B cell (primary cell): ENCODE measurements at regions not wholly inside any gene's neighbourhood (a gene's known extent, or its start where the extent isn't known, plus 50 kb on each side); places are given as distances from the start of the nearest gene placed in this dataset.

Source experiments
- ATAC-seq: fragments of 200-7000 bp; cut with Tn5 transposase; one replicate; pipeline ENCODE4 v1.10.0; 2021; ENCODE audit warnings: low read depth, mild to moderate bottlenecking, moderate number of reproducible peaks, moderate library complexity
- CTCF ChIA-PET: fragments of 350-600 bp; sonication (Branson Sonifier 250); formaldehyde crosslinking; loops from one replicate; lab custom pipeline; 2021; ENCODE audit warnings: antibody characterized with exemption, inconsistent platforms; lab: Charles Lee
- POLR2A ChIA-PET: fragments of 350-600 bp; sonication (Branson Sonifier 250); formaldehyde crosslinking; loops from one replicate; lab custom pipeline; 2021; ENCODE audit warnings: antibody characterized with exemption; lab: Charles Lee
- DNase-seq: peaks from one replicate; pipeline ENCODE4 v3.0.0; 2013
- H2AFZ ChIP-seq: 2 replicates; pipeline ENCODE4 v1.6.1; 2012; ENCODE audit warnings: mild to moderate bottlenecking, low read depth, low read length; ENCODE audit not compliant: insufficient read depth, poor library complexity, severe bottlenecking
- H3K27ac ChIP-seq, 2 donors: 1 replicate in 1 of 2; 2 replicates in 1 of 2; pipeline ENCODE4 v1.5.1; 2012 to 2013; ENCODE audit warnings: low read length in 2 of 2, mild to moderate bottlenecking in 2 of 2, moderate library complexity in 1 of 2
- H3K27me3 ChIP-seq, 4 experiments: fragments of 200-600 bp in 1 of 4; sonication (generic) in 1 of 4; replicated peaks in 1 of 4; 1 replicate in 2 of 4; 2 replicates in 2 of 4; pipeline versions ENCODE4 v1.6.1 to v1.7.0; 2013 to 2016; ENCODE audit warnings: low read length in 3 of 4, mild to moderate bottlenecking in 2 of 4, mixed read lengths in 1 of 4, moderate library complexity in 1 of 4; ENCODE audit not compliant: insufficient read depth in 4 of 4, control insufficient read depth in 3 of 4; ENCODE audit errors: control extremely low read depth in 1 of 4
- H3K36me3 ChIP-seq, 2 experiments: replicated peaks in 1 of 2; 1 replicate in 1 of 2; 2 replicates in 1 of 2; pipeline versions ENCODE4 v1.6.1 to v1.7.1; 2013; ENCODE audit warnings: low read length in 1 of 2; ENCODE audit not compliant: insufficient read depth in 2 of 2, control insufficient read depth in 1 of 2; ENCODE audit errors: control extremely low read depth in 1 of 2, extremely low read depth in 1 of 2
- H3K4me1 ChIP-seq, 2 donors: fragments of 200-600 bp in 1 of 2; sonication (generic) in 1 of 2; 1 replicate in 1 of 2; 2 replicates in 1 of 2; pipeline versions ENCODE4 v1.5.1 to v1.6.1; 2013 to 2017; ENCODE audit warnings: low read length in 2 of 2; ENCODE audit not compliant: control insufficient read depth in 2 of 2, insufficient read depth in 2 of 2
- H3K4me2 ChIP-seq: replicated peaks from 2 replicates; pipeline ENCODE3; 2012; ENCODE audit warnings: mild to moderate bottlenecking, low read depth, low read length; ENCODE audit not compliant: poor library complexity, severe bottlenecking
- H3K4me3 ChIP-seq, 5 experiments: fragments of 200-600 bp in 1 of 5; sonication (generic) in 1 of 5; 1 replicate in 3 of 5; 2 replicates in 2 of 5; pipeline versions ENCODE4 v1.5.1 to v1.7.0; 2011 to 2016; ENCODE audit warnings: low read length in 4 of 5, mild to moderate bottlenecking in 4 of 5, low read depth in 2 of 5, control low read depth in 1 of 5, moderate library complexity in 1 of 5; ENCODE audit not compliant: insufficient read depth in 1 of 5; ENCODE audit errors: control extremely low read depth in 1 of 5, extremely low read depth in 1 of 5
- H3K79me2 ChIP-seq: fragments of 200-600 bp; sonication (generic); one replicate; pipeline ENCODE4 v1.6.0; 2016; ENCODE audit warnings: low read length; ENCODE audit not compliant: control insufficient read depth, insufficient read depth
- H3K9ac ChIP-seq: fragments of 200-600 bp; sonication (generic); 2 replicates; pipeline ENCODE4 v1.6.1; 2017; ENCODE audit warnings: mild to moderate bottlenecking, low read length, moderate library complexity
- H3K9me3 ChIP-seq, 3 donors: one replicate each; pipeline versions ENCODE4 v1.6.1 to v1.7.1; 2013; ENCODE audit warnings: low read length in 2 of 3; ENCODE audit not compliant: control insufficient read depth in 2 of 3, insufficient read depth in 1 of 3; ENCODE audit errors: control extremely low read depth in 1 of 3
- H4K20me1 ChIP-seq: 2 replicates; pipeline ENCODE4 v1.6.0; 2012; ENCODE audit warnings: mild to moderate bottlenecking, low read length; ENCODE audit not compliant: insufficient read depth, control insufficient read depth, poor library complexity, severe bottlenecking
- H3K27ac Mint-ChIP-seq: one replicate; pipeline ENCODE4 v1.8.0; 2021; ENCODE audit warnings: mixed read lengths
- H3K27me3 Mint-ChIP-seq: one replicate; pipeline ENCODE4 v1.8.0; 2021; ENCODE audit warnings: mixed read lengths
- H3K4me1 Mint-ChIP-seq: one replicate; pipeline ENCODE4 v1.8.0; 2021; ENCODE audit warnings: mixed read lengths
- H3K4me3 Mint-ChIP-seq: one replicate; pipeline ENCODE4 v1.8.0; 2021; ENCODE audit warnings: mixed read lengths
- H3K9me3 Mint-ChIP-seq: one replicate; pipeline ENCODE4 v1.8.0; 2022; ENCODE audit warnings: mixed read lengths; ENCODE audit not compliant: insufficient read depth
- CTCF ChIP-seq: fragments of 200-600 bp; IDR thresholded peaks from one replicate; pipeline ENCODE4 v1.8.0; 2022; ENCODE audit warnings: antibody characterized with exemption, mild to moderate bottlenecking
- EZH2 ChIP-seq: IDR thresholded peaks from 2 replicates; pipeline ENCODE4 v1.6.1; 2012; ENCODE audit warnings: borderline replicate concordance, low read depth, mild to moderate bottlenecking, moderate library complexity, low read length; ENCODE audit not compliant: insufficient read depth, poor library complexity, severe bottlenecking
- WGBS: methylation state at CpG from one replicate; pipeline ENCODE4 v1.1.5; 2013; ENCODE audit warnings: missing lambda C conversion rate; ENCODE audit not compliant: insufficient coverage; 5-methylcytosine and 5-hydroxymethylcytosine counted together
- intact Hi-C: fragments of 100-400 bp; cut with micrococcal nuclease; formaldehyde crosslinking; loops from one replicate; pipeline ENCODE4 v1.10.0; 2022

DNA sequence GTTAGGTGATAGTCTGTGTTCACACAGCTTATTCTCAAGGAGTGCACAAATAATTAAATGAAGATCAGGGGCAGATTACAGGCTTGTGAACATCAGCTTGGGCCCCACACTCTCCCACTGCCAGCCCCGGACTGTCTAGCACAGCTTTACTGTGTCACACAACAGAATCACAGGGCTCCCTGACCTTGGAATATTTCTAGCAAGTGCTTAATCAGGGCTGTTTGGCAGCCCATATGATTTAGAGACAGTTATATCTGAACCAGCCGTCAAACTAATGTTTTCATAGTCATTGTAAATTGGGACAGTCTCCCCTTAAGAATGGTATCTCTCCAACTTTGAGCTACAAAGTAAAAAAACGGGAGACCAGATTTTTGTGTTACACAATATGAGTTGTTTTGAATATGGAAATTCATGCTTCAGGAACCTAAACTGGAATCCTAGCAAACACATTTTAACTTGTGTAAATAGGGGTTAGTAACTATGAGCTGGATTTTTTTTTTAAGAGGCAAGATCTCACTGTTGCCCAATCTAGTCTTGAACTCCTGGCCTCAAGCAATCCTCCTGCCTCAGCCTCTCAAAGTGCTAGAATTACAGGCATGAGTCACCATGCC lies 517.6 kb downstream of the BNC2 start:
- Mint-ChIP-seq H3K4me1 (no peaks in the 10 kb centered on the region), H3K27ac (no peak overlapping the region), H3K9me3 (no peaks in the 10 kb centered on the region), H3K4me3 (no peak overlapping the region), H3K27me3 (no peaks in the 10 kb centered on the region)
- no peak overlapping the region for H3K4me3 ChIP-seq
- H3K36me3 ChIP-seq, result no peaks in the 10 kb centered on the region
- H3K4me1 ChIP-seq, result no peaks in the 10 kb centered on the region
- no peaks in the 10 kb centered on the region for H3K79me2 ChIP-seq
- H3K27ac ChIP-seq, result no peak overlapping the region
- H4K20me1 ChIP-seq, result no peaks in the 10 kb centered on the region
- H3K4me2 ChIP-seq, result no peak overlapping the region
- intact Hi-C loops, result no loop called here
- POLR2A ChIA-PET, result no interaction called here
- ATAC-seq, result no peak
- TF ChIP-seq CTCF (no peak), EZH2 (no peak)
- no peak overlapping the region for H3K9ac ChIP-seq
- no peaks in the 10 kb centered on the region for H3K27me3 ChIP-seq
- CTCF ChIA-PET, result no interaction called here
- H3K9me3 ChIP-seq, result peaks cover 0 to 5% (median 0%) of the 10 kb centered on the region in 3 donors
- H2AFZ ChIP-seq, result no peak overlapping the region
- WGBS, result no CpG with 5 or more reads among the region's 3 CpGs
- DNase-seq, result no peak

GRCh38 chr9:16356196-16356765 lies 514.2 kb downstream of the BNC2 start:
- ChIA-PET POLR2A (no interaction called here), CTCF (no interaction called here)
- H3K4me1 ChIP-seq, result no peaks in the 10 kb centered on the region
- H3K36me3 ChIP-seq, result no peaks in the 10 kb centered on the region
- 92% methylated on average over 6 of the region's 8 CpGs for WGBS
- H3K4me3 Mint-ChIP-seq, result no peak overlapping the region
- no peaks in the 10 kb centered on the region for H3K79me2 ChIP-seq
- H3K9me3 Mint-ChIP-seq, result no peaks in the 10 kb centered on the region
- no peak overlapping the region for H3K27ac ChIP-seq
- H3K27me3 Mint-ChIP-seq, result no peaks in the 10 kb centered on the region
- ATAC-seq, result no peak
- no peak overlapping the region for H3K4me2 ChIP-seq
- H3K9ac ChIP-seq, result no peak overlapping the region
- no peaks in the 10 kb centered on the region for H4K20me1 ChIP-seq
- no peak for DNase-seq
- no peaks in the 10 kb centered on the region for H3K4me1 Mint-ChIP-seq
- H2AFZ ChIP-seq, result no peak overlapping the region
- H3K4me3 ChIP-seq, result no peak overlapping the region
- intact Hi-C loops, result no loop called here
- H3K27me3 ChIP-seq, result no peaks in the 10 kb centered on the region
- no peak overlapping the region for H3K27ac Mint-ChIP-seq
- H3K9me3 ChIP-seq, result peaks cover 0 to 5% (median 0%) of the 10 kb centered on the region in 3 donors
- no peak for TF ChIP-seq EZH2
- no peak for TF ChIP-seq CTCF
